ENCODE measurements at regions not wholly inside any gene's neighbourhood (a gene's known extent, or its start where the extent isn't known, plus 50 kb on each side); places are given as distances from the start of the nearest gene placed in this dataset.

GRCh38 chr10:81027223-81027622 is 489.5 kb downstream of the SH2D4B start:
- no peak for TF ChIP-seq CTCF (IDR thresholded peaks at IDR 0.05; ENCODE audit: insufficient read depth, low read depth, low read length)
- TF ChIP-seq EZH2 (IDR thresholded peaks at IDR 0.05; ENCODE audit: insufficient read depth, low read length) = no peak

All from astrocyte (in vitro differentiated cells and primary cell).